Suppressor macrophage treated with lipopolysaccharide for 4 hours (primary cell): ENCODE measurements at regions not wholly inside any gene's neighbourhood (a gene's known extent, or its start where the extent isn't known, plus 50 kb on each side); places are given as distances from the start of the nearest gene placed in this dataset.

ENCODE experiments used
- DNase-seq: peaks from one replicate; pipeline ENCODE4 v3.0.0-alpha.2; 2020

DNA sequence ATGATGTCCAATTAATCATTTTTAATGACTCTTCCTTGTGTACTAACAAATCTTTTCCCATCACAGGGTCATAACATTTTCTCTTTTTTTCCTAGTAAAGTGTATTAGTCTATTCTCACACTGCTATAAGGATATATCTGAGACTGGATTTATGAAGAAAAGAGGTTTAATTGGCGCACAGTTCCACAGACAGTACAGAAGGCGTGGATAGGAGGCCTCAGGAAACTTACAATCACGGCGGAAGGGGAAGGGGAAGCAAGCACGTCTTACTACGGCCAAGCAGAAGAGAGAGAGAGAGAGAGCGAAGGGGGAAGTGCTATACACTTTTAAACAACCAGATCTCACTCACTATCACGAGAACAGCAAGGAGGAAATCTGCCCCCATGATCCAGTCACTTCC lies 359.4 kb upstream of the NFE2L3 start:
- no peak for DNase-seq

DNA sequence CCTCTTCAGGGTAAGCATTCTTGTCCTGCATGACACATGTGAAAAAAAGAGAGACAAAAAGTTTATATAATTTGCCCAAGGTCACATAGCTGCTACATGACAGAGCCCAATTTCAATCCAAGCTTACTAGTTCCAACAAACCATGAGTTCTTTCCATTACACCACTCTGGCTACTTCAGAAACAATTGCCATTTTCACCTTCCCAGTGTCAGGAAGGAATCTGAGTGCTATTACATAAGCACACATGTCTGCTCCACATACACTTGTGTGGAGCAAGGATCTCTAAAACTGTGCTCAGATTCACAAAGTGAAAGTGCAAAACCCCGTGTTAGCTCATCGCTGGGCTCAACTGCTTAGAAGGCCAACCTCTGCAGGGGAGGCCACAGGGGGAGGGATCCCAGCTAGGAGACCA lies 356.2 kb upstream of the NFE2L3 start:
- DNase-seq = no peak

DNA sequence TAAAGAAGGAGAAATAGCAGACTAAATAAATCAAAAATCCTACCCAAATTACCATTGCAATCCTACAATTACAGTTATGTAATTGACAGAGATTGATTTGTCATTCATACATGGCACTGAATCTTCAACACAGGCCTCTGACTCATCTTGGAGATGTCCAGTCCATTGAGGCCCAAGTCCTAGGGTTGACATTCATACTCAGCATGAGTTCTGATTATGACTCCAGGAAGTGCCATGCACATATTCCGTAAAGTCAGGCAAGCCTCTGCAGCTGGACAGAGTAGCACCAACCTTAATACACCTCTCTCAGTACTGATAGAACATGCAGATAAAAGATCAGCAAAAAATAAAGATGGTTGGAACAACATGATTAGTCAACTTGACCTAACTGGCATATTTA lies 353.7 kb upstream of the NFE2L3 start:
- no peak for DNase-seq

DNA sequence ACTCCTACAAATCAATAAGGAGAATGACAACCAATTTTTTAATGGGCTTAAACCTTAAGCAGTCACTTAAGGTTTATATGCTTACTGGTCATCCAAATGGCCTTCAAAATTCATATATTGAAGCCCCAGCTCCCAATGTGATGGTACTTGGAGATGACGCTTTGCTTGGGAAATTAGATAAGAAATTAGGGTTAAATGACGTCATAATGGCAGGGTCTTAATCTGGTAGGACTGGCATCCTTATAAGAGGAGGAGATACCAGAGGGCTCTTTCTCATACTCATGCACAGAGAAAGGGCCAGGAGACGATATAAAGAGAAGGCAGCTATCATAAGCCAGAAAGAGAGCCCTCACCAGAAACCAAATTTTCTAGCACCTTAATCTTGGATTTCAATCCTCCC lies 350.8 kb upstream of the NFE2L3 start:
- no peak for DNase-seq

DNA sequence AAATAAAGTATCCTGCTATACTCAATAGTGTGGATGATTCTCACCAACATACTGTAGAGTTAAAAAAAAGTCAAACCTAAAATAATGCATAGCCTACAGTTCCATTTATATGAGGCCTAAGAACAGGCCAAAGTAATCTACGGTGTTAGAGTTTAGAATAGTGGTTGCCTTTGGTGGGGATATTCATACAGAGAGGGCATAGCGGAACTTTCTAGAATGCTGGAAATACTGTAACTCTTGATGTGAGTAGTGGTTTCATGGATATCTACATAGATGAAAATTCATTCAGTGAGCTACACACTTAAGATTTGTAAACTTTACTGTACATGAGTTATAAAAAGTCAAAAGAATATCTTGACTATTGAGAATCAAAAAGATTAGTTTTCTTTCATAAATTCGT lies 349.9 kb upstream of the NFE2L3 start:
- no peak for DNase-seq

DNA sequence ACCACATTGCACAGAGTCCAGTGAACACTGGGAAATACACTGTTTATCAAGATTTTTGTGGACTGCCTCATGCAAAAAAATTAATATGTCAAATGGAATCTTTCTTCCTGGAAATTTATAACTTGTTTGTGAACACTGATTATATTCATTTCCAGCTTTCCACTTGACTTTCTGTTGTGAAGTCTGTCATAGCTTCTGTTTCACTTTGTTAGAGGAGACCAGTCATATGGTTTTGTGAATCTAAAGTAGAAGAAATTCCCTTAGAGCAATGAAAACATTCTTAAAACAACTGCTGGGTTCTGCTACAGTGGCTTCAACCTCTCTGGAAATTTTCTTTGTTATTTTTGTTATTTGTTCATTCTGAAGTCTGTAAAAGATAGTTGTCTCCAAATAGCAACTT lies 349.5 kb upstream of the NFE2L3 start:
- DNase-seq = no peak

DNA sequence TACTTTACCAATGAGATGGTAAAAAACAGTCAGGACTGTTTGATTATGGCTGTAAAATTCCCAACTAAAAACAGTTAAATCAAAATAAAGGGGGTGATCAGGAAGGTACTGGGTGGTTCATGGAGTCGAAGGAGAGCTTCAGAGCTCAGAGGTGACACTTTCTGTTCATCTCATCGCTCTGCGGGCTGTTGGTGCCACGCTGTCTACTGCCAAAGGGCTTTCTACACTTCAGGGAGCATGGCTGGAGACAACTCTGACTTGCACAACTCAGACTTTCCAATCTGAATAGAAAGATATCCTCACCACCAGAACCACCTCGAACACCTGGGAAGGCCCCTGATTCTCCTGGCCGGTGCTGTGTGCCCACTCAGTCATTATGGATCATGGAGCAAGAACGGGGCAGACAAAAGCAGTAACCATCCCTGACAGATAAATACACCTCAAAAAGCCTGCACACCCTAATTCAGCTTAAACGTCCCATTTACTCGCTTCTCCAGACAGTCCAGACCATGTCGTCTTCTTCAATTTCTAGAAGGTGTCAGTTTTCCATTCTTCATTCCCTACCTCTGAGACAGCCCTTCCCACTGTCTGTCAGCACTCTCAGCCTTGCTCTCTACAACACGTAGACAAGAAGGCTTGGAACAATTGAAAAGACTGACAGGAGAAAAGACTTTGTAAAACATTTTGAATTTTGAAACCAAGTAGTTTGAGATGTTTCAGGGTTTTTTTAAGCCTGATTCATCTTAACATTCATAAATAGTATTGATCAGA lies 348.7 kb upstream of the NFE2L3 start:
- no peak for DNase-seq

DNA sequence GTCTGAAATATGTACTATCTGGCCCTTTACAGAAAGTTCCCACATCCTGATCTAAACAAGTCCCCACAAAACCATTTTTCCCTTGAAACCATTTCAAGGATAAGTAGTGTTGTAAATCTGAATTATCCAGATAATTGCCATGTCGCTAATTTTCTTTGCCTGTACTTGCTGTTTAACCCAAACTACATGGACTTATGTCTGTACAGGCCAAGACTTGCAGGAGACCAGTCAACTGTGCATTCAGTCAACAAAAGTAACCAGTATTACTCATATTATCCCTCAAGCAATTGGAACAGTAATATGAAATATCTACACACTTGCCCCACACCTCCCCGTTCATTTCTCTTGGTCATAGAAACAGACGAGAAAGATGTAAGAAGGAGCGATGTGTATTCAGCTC lies 347.8 kb upstream of the NFE2L3 start:
- DNase-seq = no peak

DNA sequence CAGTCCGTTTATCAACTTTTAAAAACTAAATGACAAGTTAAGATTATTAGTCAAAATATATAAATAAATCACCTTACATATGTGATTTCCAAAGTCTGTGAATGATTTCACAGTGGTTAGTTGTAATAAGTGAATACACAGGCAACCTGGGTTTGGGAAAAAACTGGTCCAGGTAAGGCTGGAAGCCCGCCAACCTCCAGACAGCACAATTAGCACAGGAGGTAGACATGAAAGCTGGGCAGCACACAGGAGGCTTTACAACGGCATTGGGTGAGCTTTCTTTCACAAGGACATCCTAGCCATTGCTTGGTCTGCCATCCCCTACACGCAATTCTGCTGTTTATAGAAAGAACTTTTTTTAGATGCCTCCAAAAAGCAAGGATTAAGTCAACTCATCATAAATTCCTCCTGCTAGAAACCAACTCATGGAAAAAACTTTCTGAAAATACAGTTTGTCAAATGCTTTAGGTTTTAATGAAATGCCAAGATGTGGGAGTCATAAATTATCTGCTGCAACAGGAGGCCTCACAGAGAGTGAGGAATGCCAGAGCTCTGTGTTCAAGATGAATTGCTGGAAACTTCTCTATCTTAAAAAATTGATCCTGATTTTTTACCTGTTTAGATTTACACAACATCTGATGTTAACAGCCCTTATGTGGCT lies 346.8 kb upstream of the NFE2L3 start:
- no peak for DNase-seq

DNA sequence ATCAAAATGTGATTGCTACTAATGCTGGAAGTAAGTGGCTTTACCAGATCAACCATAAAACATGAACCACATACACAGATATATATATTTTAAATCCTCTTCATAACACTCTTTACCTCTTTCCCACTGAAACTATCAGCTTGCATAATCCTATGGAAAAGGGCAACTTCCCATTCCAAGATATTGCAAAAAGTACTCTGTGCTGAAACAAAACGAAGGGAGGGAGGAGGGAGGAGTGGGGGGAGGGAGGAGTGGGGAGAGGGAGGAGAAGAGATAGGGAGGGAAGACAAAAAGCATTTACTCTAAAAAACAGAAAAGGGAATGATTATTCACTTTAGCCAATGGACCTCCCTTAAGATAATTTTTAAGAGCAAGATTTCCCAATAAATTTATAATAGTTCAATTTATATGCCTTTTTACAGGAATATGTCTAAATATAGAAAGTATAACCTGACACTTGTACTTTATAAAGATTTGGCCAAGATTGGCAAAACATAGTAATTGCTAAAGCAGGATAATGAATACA lies 344.8 kb upstream of the NFE2L3 start:
- DNase-seq = no peak

DNA sequence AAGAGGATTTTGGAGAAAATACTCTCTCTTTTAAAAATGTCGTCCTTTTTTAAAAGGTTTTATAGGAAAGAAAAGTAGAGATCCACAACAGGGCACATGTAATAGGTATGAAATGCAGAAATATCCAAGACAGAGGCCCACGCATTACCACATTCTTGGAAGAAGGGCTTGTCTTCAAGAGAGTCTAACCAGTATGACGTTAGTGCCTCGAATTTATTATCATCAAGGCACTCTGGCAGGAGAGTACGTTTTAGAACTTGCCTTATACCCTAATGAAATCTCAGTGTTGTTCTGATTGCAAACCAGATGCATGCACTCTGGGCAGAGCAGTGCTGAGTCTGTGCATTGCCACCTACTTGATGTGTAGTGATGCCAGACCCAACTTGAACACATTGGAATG lies 342.6 kb upstream of the NFE2L3 start:
- DNase-seq = no peak

DNA sequence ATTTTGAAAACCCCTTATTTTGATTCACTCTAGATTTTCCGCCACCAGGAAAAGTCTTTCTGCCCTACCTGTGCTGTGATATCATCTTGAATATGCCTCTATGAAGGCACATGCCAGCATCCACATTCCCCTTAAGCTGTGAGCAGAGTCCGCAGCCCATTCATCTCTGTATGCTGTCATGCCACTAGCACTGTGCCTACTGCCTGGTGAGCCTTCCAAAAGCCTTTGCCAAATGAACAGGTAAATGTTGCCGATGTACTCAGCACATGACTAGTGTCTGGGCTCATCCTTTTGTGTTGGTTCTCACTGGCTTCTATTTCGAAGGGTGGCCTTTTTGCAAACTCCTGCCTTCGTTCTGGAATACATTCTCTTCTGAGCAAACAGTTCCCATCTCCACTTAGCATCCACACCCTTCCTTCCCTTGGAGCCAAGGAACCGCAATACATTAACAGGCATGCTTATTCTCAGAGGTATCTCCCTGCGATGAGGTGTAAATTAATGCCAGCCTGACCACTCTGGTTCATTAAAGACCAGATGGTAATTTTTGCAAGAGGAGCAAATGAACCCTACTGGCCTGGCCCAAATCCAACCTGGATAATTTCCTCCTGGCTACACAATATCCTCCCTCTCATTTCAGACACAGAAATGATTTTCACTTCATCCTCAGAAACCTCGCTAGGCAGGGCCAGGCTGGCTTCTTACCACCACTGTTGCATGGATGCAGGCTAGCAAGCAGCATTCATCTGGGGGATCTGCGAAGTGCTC lies 339.7 kb upstream of the NFE2L3 start:
- DNase-seq = no peak

DNA sequence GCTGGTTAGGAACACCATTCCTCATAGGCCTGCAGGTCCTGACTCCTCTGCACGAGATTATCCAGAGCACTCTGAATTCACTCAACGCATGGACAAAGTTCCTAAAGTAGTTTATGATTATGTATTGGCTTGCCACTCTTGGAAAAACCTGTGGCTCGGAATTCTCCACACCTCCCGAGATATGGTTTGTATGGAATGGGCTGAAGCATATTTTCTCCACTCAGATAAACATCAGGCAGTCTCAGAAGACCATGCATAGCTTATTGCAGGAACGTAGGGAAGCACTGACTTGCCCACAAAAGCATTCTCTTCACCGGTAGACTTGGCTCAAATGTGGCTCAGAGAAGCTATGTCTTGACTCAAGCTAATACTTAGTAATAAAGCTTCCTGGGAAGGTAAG lies 338.6 kb upstream of the NFE2L3 start:
- DNase-seq = no peak

DNA sequence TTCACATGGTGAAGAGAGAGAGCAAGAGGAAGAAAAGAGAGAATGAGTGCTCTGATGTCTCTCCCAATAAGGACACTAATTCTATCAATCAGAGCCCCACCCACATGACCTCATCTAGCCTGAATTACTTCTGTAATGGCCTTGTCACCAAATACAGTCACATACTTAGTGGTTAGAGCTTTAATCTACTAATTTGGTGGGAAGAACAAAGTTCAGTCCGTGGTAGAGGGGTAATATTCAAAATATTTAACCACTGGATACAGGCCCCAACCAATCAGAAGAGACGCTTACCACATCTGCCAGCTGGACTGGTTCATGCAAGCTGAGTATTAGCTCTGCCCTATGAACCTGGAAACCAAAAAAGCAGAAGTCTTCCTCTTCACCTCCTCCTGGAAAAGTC lies 336.3 kb upstream of the NFE2L3 start:
- DNase-seq = no peak

DNA sequence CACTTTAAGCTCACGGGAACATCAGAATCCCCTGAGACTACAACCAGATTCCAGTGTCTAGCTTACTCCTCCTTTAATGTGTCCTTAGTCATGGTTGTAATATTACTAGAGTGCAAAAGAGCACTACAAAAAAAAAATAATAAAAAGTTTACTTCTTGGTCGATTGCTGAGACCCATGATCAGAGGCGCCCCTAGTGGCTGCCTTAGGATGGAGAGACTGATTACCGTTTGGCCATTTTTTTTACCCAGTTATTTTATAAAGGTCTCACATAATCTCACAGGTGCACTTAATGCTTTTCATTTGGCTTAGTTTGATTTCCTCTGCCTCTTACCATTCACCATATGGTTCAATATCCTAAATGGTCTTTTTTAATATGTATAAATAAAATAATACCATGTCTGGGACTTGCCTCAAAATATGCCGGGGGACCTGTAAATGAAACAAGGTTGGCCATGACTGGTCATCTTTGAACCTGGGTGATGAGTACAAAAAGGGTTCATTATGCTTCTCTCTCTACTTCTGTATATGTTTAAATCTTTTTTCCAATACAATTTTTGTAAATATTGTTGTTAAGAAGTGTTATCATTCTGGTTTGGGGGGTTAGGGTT lies 331.5 kb upstream of the NFE2L3 start:
- DNase-seq = no peak

DNA sequence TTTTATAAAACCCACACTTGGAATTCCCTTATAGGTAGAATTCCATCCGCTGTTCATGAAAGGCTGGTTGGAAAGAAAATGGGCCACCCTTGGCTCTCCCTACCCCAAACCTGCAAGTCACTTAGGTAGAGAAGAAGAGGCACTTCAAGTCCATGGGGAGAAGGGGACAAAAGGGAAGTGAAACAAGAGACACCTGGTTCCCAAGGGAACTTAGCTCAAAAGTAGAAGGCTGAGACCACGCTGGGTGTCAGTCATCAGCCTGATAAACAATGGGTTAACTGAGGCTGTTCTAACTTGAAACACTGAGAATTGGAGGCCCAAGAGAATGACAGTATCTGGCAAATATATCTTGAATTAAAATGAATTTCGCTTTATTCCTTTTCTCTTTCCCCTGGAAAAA lies 330.8 kb upstream of the NFE2L3 start:
- no peak for DNase-seq

DNA sequence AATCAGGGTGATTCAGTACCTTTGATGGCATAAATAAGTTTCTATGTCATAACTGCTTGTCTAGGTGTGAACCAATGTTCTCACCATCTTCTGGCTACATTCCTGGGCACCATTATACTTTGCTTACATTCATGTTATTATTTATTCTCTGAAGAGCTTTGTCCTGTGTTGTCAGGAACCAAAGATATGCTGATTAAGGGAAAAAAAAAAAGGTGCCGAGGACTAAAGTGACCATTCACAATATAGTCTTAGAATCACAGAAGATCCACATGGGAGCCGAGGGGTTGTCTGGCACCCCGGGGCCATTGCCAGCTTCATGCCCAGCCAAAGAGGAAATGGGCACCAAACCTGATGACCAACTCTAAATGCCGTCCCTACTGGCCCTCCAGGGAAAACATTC lies 329.2 kb upstream of the NFE2L3 start:
- no peak for DNase-seq

DNA sequence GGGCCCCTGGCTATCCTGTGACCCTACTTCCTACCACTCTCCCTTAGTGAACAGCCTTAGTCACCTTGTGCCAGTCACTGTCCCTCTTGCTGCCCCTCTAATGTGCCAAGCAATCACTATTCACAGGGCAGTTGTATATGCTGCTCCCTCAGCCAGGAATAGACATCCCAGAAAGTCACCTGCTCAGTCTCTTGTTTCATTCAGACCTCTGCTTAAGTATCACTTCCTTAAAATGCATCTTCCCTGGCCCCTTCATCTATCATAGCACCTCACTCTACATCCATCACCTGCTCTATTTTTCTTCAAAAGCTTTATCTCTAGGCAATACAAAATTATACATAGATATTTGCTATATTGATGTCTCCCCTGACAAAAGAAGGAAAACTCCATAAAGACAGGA lies 328.4 kb upstream of the NFE2L3 start:
- DNase-seq = no peak

DNA sequence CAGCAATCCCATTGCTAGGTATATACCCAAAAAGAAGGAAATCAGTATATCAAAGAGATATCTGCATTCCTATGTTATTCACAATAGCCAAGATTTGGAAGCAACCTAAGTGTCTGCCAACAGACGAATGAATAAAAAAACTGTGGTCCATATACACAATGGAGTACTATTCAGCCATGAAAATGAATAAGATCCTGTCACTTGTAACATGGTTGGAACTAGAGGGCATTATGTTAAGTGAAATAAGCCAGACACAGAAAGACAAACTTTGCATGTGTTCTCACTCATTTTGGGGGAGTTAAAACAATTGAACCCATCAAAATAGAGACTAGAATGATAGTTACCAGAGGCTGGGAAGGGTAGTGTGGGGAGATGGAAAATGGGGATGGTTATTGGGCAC lies 323.5 kb upstream of the NFE2L3 start:
- no peak for DNase-seq

DNA sequence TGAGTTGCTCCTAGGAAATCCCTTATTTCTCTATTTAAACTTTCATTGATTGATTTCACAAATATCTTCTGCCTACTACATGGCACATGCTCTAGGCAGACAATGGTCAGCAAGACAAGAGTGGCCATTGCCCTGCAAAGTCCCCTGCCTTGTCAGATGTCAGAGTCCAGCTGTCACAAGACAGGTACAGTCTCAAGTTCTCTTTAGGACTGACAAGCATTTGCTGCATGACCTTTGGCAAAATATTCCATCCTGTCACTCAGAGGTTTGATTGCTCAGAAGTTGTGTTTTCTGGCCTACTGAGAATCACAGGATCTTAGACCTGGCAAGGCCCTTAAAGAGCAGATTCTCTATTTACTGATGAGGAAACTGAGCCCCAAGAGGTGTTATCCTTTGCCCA lies 322.3 kb upstream of the NFE2L3 start:
- DNase-seq = no peak

DNA sequence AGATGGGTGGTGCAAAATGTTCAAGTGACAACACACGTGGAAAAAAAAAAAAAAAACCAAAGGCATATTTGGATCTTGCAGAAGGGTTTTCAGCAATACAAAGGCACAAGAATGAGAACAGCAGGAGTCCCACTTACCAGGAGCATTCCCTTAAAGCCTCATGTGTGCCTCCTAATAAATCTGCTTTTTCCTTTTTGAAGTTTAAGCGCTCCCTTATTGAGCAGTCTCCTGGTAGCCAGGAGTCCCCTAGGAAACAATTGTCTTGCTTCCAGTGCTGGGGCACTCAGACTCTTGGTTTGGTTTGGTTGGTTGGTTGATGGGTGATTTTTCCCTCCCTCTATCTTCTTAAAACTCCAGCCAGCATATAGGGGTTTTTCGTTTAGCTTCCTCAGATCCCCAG lies 321.8 kb upstream of the NFE2L3 start:
- DNase-seq = no peak

DNA sequence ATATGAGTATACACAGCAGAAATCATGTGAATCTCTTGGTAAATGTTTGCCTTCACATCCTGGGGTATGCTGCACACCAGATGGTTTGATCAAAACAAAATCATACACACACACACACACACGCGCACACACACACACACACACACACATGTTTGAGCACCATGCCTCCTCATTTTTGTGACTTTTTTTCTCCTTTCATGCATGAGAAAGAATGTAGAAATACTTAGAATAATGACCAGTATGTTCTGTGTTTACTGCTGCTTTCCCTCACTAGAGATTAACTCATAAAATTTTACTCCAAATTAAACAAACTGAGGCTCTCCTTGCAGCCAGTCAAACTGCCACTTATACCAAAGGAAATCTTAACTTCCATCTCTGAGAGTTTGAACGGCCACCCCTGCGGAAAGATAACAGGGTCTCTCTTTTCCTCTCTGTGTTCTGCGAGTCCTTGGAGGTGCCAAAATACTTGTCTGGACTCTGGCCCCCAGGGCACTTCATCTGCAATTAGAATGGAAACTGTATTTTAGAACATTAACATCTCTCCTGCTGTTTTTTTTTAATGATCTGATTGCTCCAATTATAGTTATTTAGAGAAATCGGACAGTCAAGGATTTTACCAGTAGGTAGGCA lies 320.8 kb upstream of the NFE2L3 start:
- no peak for DNase-seq

DNA sequence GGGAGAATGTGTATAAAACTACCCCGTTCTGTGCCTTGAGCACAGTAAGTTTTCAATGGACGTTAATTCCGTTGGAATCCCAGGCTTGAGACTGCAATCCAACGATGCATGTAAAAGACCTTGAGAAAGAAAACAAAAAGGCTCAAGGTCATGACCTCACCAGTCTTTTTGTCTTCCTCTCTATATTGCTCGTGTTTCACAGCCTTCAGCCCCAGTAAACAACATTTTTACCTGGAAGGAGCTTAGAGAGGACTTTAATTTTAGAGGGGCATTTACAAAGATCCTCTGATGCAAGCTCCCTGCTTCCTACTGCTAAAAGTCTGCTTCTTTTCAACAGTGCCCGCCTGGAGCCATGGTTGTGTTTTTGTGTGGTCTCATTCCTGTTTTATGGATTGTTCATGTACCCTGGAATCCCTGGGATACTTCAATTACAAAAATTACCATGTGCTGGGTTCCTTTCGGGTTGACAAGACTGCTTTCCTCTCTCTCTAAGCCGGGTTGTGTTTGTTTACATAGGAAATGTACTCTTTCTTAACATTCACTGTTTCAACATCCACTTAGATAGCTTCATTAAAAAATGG lies 320.1 kb upstream of the NFE2L3 start:
- DNase-seq = no peak
